ENCODE measurements at regions not wholly inside any gene's neighbourhood (a gene's known extent, or its start where the extent isn't known, plus 50 kb on each side); places are given as distances from the start of the nearest gene placed in this dataset.

- no peak for TF ChIP-seq MAX (CRISPR knock-in tag; IDR thresholded peaks at IDR 0.05)
- no peak for TF ChIP-seq TP53 (CRISPR knock-in tag; IDR thresholded peaks at IDR 0.05)
- no peak for TF ChIP-seq CTCF (IDR thresholded peaks at IDR 0.05)
- TF ChIP-seq TEAD4 (CRISPR knock-in tag; IDR thresholded peaks at IDR 0.05) = no peak
- TF ChIP-seq ATF2 (CRISPR knock-in tag; IDR thresholded peaks at IDR 0.05; ENCODE audit: borderline replicate concordance, low read depth) = no peak
- no peak for TF ChIP-seq E2F4 (CRISPR knock-in tag; IDR thresholded peaks at IDR 0.05; ENCODE audit: borderline replicate concordance, low read depth)
- TF ChIP-seq NFE2L1 (CRISPR knock-in tag; IDR thresholded peaks at IDR 0.05) = no peak
- TF ChIP-seq ATF3 (CRISPR knock-in tag; conservative IDR thresholded peaks at IDR 0.05) = no peak
- TF ChIP-seq ZNF512 (CRISPR knock-in tag; IDR thresholded peaks at IDR 0.05; ENCODE audit: borderline replicate concordance) = no peak
- no peak for TF ChIP-seq E2F5 (CRISPR knock-in tag; IDR thresholded peaks at IDR 0.05)
- no peak for TF ChIP-seq HMGXB4 (CRISPR knock-in tag; IDR thresholded peaks at IDR 0.05)
- no peak for TF ChIP-seq USF1 (CRISPR knock-in tag; IDR thresholded peaks at IDR 0.05)
- no peak for TF ChIP-seq FOXJ3 (CRISPR knock-in tag; IDR thresholded peaks at IDR 0.05; ENCODE audit: borderline replicate concordance)
These were observed 267.4 kb upstream of the ISX start for GRCh38 chr22:34798605-34799004.

Data from WTC11 (cell line).